ENCODE measurements at regions not wholly inside any gene's neighbourhood (a gene's known extent, or its start where the extent isn't known, plus 50 kb on each side); places are given as distances from the start of the nearest gene placed in this dataset.

DNA sequence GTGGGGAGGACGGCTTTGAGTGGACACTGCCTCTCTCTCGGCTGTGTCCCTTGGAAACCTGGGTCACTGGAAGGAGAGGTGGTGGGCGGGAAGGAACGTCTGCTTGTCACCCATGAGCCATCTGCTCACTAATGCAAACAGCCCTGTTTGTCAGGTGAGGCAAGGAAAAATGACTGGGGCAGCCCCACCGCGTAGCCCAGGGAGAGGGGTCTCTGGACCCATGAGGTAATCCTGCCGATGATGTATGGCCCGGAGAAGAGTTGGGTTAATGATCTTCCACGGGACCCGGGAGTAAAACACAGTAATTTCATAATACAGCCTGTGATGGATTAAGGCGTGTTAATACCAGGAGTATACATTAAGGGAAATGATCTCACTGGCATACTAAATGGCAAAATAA lies 197.0 kb downstream of the CYLD start:
- no peaks in the 10 kb centered on the region for H3K36me3 ChIP-seq (ENCODE audit: control insufficient read depth, insufficient read depth, low read length)
- DNase-seq = no peak
- no peak overlapping the region for H3K4ac ChIP-seq (ENCODE audit: low read depth, low read length)
- H3K4me1 ChIP-seq (ENCODE audit: control insufficient read depth, low read depth, low read length) = no peaks in the 10 kb centered on the region
- no peak overlapping the region for H4K5ac ChIP-seq (ENCODE audit: low read length)
- H2BK5ac ChIP-seq (ENCODE audit: low read length) = no peak overlapping the region
- H3K56ac ChIP-seq (ENCODE audit: low read length) = no peak overlapping the region
- H4K8ac ChIP-seq (ENCODE audit: low read depth, low read length) = no peak overlapping the region
- no peaks in the 10 kb centered on the region for H3K79me2 ChIP-seq (ENCODE audit: control insufficient read depth, insufficient read depth, low read length)
- WGBS (ENCODE audit: extremely low coverage, insufficient coverage, low lambda C conversion rate) = no CpG with 5 or more reads among the region's 11 CpGs
- H3K27me3 ChIP-seq (ENCODE audit: insufficient read depth, low read length, poor library complexity) = no peaks in the 10 kb centered on the region
- no peak overlapping the region for H3K9ac ChIP-seq (ENCODE audit: low read length)
- H3K79me1 ChIP-seq (ENCODE audit: low read length) = no peaks in the 10 kb centered on the region
- H3K18ac ChIP-seq (ENCODE audit: low read length) = no peak overlapping the region
- H3K27ac ChIP-seq (ENCODE audit: low read depth, low read length) = no peak overlapping the region
- H2BK15ac ChIP-seq (replicated peaks; ENCODE audit: low read depth) = no peak overlapping the region
- H3K4me3 ChIP-seq (ENCODE audit: low read length) = no peak overlapping the region
- no peak overlapping the region for H2AK5ac ChIP-seq (ENCODE audit: low read length)
- no peak overlapping the region for H3K4me2 ChIP-seq (ENCODE audit: low read length)
- no peak overlapping the region for H2BK120ac ChIP-seq (ENCODE audit: low read depth, low read length)
- no peak overlapping the region for H3K23ac ChIP-seq (ENCODE audit: low read length)

DNA sequence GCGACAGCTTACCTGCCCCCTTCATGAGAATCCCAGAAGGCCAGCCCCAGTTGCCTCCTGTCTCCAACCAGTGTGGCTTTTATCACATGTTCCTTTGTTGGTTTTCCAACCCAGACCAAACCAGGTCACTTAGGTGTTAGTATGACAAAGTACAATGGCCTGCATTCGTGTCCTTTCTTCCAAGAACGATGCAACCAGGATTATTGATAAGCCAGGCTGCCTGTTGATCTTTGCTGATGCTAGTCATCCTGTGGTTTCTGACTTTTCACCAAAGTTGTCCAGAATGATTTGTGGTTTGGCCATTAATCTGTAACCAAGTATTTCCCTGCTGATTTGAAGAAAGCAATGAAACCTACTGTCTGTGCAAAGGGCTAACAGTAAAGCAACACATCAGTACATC lies 191.4 kb downstream of the CYLD start:
- Histone ChIP-seq H3K79me2 (ENCODE audit: control insufficient read depth, insufficient read depth, low read length) (no peaks in the 10 kb centered on the region), H3K9ac (ENCODE audit: low read length) (no peak overlapping the region), H3K79me1 (ENCODE audit: low read length) (no peaks in the 10 kb centered on the region), H2BK5ac (ENCODE audit: low read length) (no peak overlapping the region), H2BK15ac (replicated peaks; ENCODE audit: low read depth) (no peak overlapping the region), H3K4ac (ENCODE audit: low read depth, low read length) (no peak overlapping the region), H3K4me3 (ENCODE audit: low read length) (no peak overlapping the region), H3K27ac (ENCODE audit: low read depth, low read length) (no peak overlapping the region), H3K27me3 (ENCODE audit: insufficient read depth, low read length, poor library complexity) (no peaks in the 10 kb centered on the region), H2BK120ac (ENCODE audit: low read depth, low read length) (no peak overlapping the region), H4K5ac (ENCODE audit: low read length) (no peak overlapping the region), H3K56ac (ENCODE audit: low read length) (no peak overlapping the region), H3K23ac (ENCODE audit: low read length) (no peak overlapping the region), H4K8ac (ENCODE audit: low read depth, low read length) (no peak overlapping the region), H2AK5ac (ENCODE audit: low read length) (no peak overlapping the region), H3K18ac (ENCODE audit: low read length) (no peak overlapping the region), H3K36me3 (ENCODE audit: control insufficient read depth, insufficient read depth, low read length) (no peaks in the 10 kb centered on the region), H3K4me2 (ENCODE audit: low read length) (no peak overlapping the region), H3K4me1 (ENCODE audit: control insufficient read depth, low read depth, low read length) (no peaks in the 10 kb centered on the region)
- no peak for DNase-seq
- WGBS (ENCODE audit: extremely low coverage, insufficient coverage, low lambda C conversion rate) = no CpG with 5 or more reads among the region's 3 CpGs

GRCh38 chr16:50932348-50932935 lies 190.6 kb downstream of the CYLD start:
- H2BK120ac ChIP-seq (ENCODE audit: low read depth, low read length) = no peak overlapping the region
- H3K27ac ChIP-seq (ENCODE audit: low read depth, low read length) = no peak overlapping the region
- H4K5ac ChIP-seq (ENCODE audit: low read length) = no peak overlapping the region
- H3K4me3 ChIP-seq (ENCODE audit: low read length) = no peak overlapping the region
- H3K23ac ChIP-seq (ENCODE audit: low read length) = no peak overlapping the region
- H2BK5ac ChIP-seq (ENCODE audit: low read length) = no peak overlapping the region
- H3K9ac ChIP-seq (ENCODE audit: low read length) = no peak overlapping the region
- H3K36me3 ChIP-seq (ENCODE audit: control insufficient read depth, insufficient read depth, low read length) = no peaks in the 10 kb centered on the region
- no peaks in the 10 kb centered on the region for H3K27me3 ChIP-seq (ENCODE audit: insufficient read depth, low read length, poor library complexity)
- no peak overlapping the region for H3K4ac ChIP-seq (ENCODE audit: low read depth, low read length)
- no peaks in the 10 kb centered on the region for H3K79me1 ChIP-seq (ENCODE audit: low read length)
- H3K18ac ChIP-seq (ENCODE audit: low read length) = no peak overlapping the region
- no peak overlapping the region for H3K4me2 ChIP-seq (ENCODE audit: low read length)
- H2AK5ac ChIP-seq (ENCODE audit: low read length) = no peak overlapping the region
- no peak for DNase-seq
- no peaks in the 10 kb centered on the region for H3K4me1 ChIP-seq (ENCODE audit: control insufficient read depth, low read depth, low read length)
- H3K56ac ChIP-seq (ENCODE audit: low read length) = no peak overlapping the region
- H4K8ac ChIP-seq (ENCODE audit: low read depth, low read length) = no peak overlapping the region
- H2BK15ac ChIP-seq (replicated peaks; ENCODE audit: low read depth) = no peak overlapping the region
- H3K79me2 ChIP-seq (ENCODE audit: control insufficient read depth, insufficient read depth, low read length) = no peaks in the 10 kb centered on the region

DNA sequence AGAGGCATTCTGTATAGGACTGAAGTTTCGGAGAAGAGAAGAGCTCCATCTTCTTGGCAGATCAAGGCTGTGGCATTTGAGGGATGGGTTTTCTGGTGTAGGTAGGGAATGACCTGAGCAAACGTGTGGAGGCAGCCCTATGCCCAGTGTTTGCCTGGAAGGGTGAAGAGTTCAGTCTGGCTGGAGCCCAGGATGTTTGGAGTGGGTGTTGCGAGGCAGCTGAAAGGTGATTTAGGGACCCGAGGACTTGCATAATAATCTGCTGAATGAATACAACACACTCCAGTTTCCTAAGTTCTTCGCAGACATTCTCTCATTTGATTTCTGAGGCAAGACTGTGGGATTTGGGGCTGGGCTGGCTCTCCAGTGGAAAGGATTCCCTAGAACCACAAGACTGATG lies 186.2 kb downstream of the CYLD start:
- no peak overlapping the region for H2BK120ac ChIP-seq (ENCODE audit: low read depth, low read length)
- H4K8ac ChIP-seq (ENCODE audit: low read depth, low read length) = no peak overlapping the region
- no peak overlapping the region for H3K4ac ChIP-seq (ENCODE audit: low read depth, low read length)
- no peaks in the 10 kb centered on the region for H3K36me3 ChIP-seq (ENCODE audit: control insufficient read depth, insufficient read depth, low read length)
- H3K23ac ChIP-seq (ENCODE audit: low read length) = no peak overlapping the region
- H4K5ac ChIP-seq (ENCODE audit: low read length) = no peak overlapping the region
- no peaks in the 10 kb centered on the region for H3K79me2 ChIP-seq (ENCODE audit: control insufficient read depth, insufficient read depth, low read length)
- no peak overlapping the region for H3K56ac ChIP-seq (ENCODE audit: low read length)
- no peak overlapping the region for H3K4me2 ChIP-seq (ENCODE audit: low read length)
- H3K18ac ChIP-seq (ENCODE audit: low read length) = no peak overlapping the region
- H3K4me3 ChIP-seq (ENCODE audit: low read length) = no peak overlapping the region
- no peaks in the 10 kb centered on the region for H3K27me3 ChIP-seq (ENCODE audit: insufficient read depth, low read length, poor library complexity)
- DNase-seq = no peak
- no peak overlapping the region for H3K27ac ChIP-seq (ENCODE audit: low read depth, low read length)
- no peak overlapping the region for H3K9ac ChIP-seq (ENCODE audit: low read length)
- no CpG with 5 or more reads among the region's 5 CpGs for WGBS (ENCODE audit: extremely low coverage, insufficient coverage, low lambda C conversion rate)
- no peak overlapping the region for H2BK5ac ChIP-seq (ENCODE audit: low read length)
- no peak overlapping the region for H2BK15ac ChIP-seq (replicated peaks; ENCODE audit: low read depth)
- H3K79me1 ChIP-seq (ENCODE audit: low read length) = no peaks in the 10 kb centered on the region
- H2AK5ac ChIP-seq (ENCODE audit: low read length) = no peak overlapping the region
- H3K4me1 ChIP-seq (ENCODE audit: control insufficient read depth, low read depth, low read length) = no peaks in the 10 kb centered on the region

GRCh38 chr16:50925758-50926357 lies 184.0 kb downstream of the CYLD start:
- no CpG with 5 or more reads among the region's 7 CpGs for WGBS (ENCODE audit: extremely low coverage, insufficient coverage, low lambda C conversion rate)
- no peak overlapping the region for H2BK15ac ChIP-seq (replicated peaks; ENCODE audit: low read depth)
- H4K8ac ChIP-seq (ENCODE audit: low read depth, low read length) = no peak overlapping the region
- no peak for DNase-seq
- H2BK120ac ChIP-seq (ENCODE audit: low read depth, low read length) = no peak overlapping the region
- H3K79me2 ChIP-seq (ENCODE audit: control insufficient read depth, insufficient read depth, low read length) = no peaks in the 10 kb centered on the region
- no peak overlapping the region for H3K4me2 ChIP-seq (ENCODE audit: low read length)
- no peak overlapping the region for H4K5ac ChIP-seq (ENCODE audit: low read length)
- H3K27ac ChIP-seq (ENCODE audit: low read depth, low read length) = no peak overlapping the region
- H3K23ac ChIP-seq (ENCODE audit: low read length) = no peak overlapping the region
- H3K4me1 ChIP-seq (ENCODE audit: control insufficient read depth, low read depth, low read length) = no peaks in the 10 kb centered on the region
- no peak overlapping the region for H2BK5ac ChIP-seq (ENCODE audit: low read length)
- no peaks in the 10 kb centered on the region for H3K36me3 ChIP-seq (ENCODE audit: control insufficient read depth, insufficient read depth, low read length)
- no peaks in the 10 kb centered on the region for H3K79me1 ChIP-seq (ENCODE audit: low read length)
- no peak overlapping the region for H3K18ac ChIP-seq (ENCODE audit: low read length)
- H3K4me3 ChIP-seq (ENCODE audit: low read length) = no peak overlapping the region
- no peak overlapping the region for H3K56ac ChIP-seq (ENCODE audit: low read length)
- no peak overlapping the region for H3K9ac ChIP-seq (ENCODE audit: low read length)
- no peaks in the 10 kb centered on the region for H3K27me3 ChIP-seq (ENCODE audit: insufficient read depth, low read length, poor library complexity)
- H2AK5ac ChIP-seq (ENCODE audit: low read length) = no peak overlapping the region
- no peak overlapping the region for H3K4ac ChIP-seq (ENCODE audit: low read depth, low read length)
